22Rv1 (cell line): ENCODE measurements at regions not wholly inside any gene's neighbourhood (a gene's known extent, or its start where the extent isn't known, plus 50 kb on each side); places are given as distances from the start of the nearest gene placed in this dataset.

Source experiments
- CTCF ChIP-seq: fragments of 450-650 bp; IDR thresholded peaks from 2 replicates; pipeline ENCODE4 v1.5.1; 2017; ENCODE audit warnings: mild to moderate bottlenecking
- ZFX ChIP-seq: fragments of 450-650 bp; IDR thresholded peaks from 2 replicates; pipeline ENCODE4 v1.6.1; 2017; ENCODE audit warnings: antibody characterized with exemption, borderline replicate concordance

- TF ChIP-seq CTCF (no peak), ZFX (no peak)
These were observed 79.5 kb downstream of the FASLG start for GRCh38 chr1:172738389-172738788.
